CD8-positive, alpha-beta memory T cell (primary cell): ENCODE measurements at regions not wholly inside any gene's neighbourhood (a gene's known extent, or its start where the extent isn't known, plus 50 kb on each side); places are given as distances from the start of the nearest gene placed in this dataset.

Source experiments
- CTCF ChIA-PET: fragments of 350-600 bp; sonication (Branson Sonifier 250); formaldehyde crosslinking; loops from one replicate; lab custom pipeline; 2021; ENCODE audit warnings: antibody characterized with exemption; lab: Charles Lee
- POLR2A ChIA-PET: fragments of 350-600 bp; sonication (Branson Sonifier 250); formaldehyde crosslinking; loops from one replicate; lab custom pipeline; 2021; ENCODE audit warnings: antibody characterized with exemption; lab: Charles Lee
- DNase-seq, 5 donors: peaks; one replicate each; pipeline versions ENCODE4 v3.0.0 to v3.0.0-alpha.2; 2020 to 2022; ENCODE audit warnings: mixed read lengths in 1 of 5
- H3K27ac ChIP-seq: one replicate; pipeline ENCODE4 v1.7.0; 2013; ENCODE audit warnings: low read depth, mild to moderate bottlenecking, low read length, moderate library complexity
- H3K27me3 ChIP-seq: 2 replicates; pipeline ENCODE4 v1.7.0; 2013; ENCODE audit warnings: low read length, mild to moderate bottlenecking; ENCODE audit not compliant: insufficient read depth, poor library complexity, severe bottlenecking
- H3K36me3 ChIP-seq: 2 replicates; pipeline ENCODE4 v1.7.0; 2013; ENCODE audit warnings: mild to moderate bottlenecking, low read length, moderate library complexity; ENCODE audit not compliant: insufficient read depth
- H3K4me1 ChIP-seq: 2 replicates; pipeline ENCODE4 v1.7.0; 2013; ENCODE audit warnings: mild to moderate bottlenecking, low read length, moderate library complexity; ENCODE audit not compliant: insufficient read depth
- H3K4me3 ChIP-seq: 2 replicates; pipeline ENCODE4 v1.7.0; 2013; ENCODE audit warnings: mild to moderate bottlenecking, low read length
- H3K9me3 ChIP-seq: 2 replicates; pipeline ENCODE4 v1.7.0; 2013; ENCODE audit warnings: mild to moderate bottlenecking, low read length
- H3K27ac Mint-ChIP-seq, 8 donors: one replicate each; pipeline ENCODE4 v1.8.0; 2020 to 2021; ENCODE audit warnings: mixed read lengths in 8 of 8, mild to moderate bottlenecking in 6 of 8, inconsistent platforms in 3 of 8, moderate library complexity in 3 of 8
- H3K27me3 Mint-ChIP-seq, 2 donors: one replicate each; pipeline ENCODE4 v1.8.0; 2020 to 2021; ENCODE audit warnings: mixed read lengths in 2 of 2, mild to moderate bottlenecking in 1 of 2, moderate library complexity in 1 of 2
- H3K36me3 Mint-ChIP-seq, 3 donors: one replicate each; pipeline ENCODE4 v1.8.0; 2020 to 2021; ENCODE audit warnings: mixed read lengths in 3 of 3, inconsistent platforms in 1 of 3, mild to moderate bottlenecking in 1 of 3
- H3K4me1 Mint-ChIP-seq, 3 donors: one replicate each; pipeline ENCODE4 v1.8.0; 2020 to 2021; ENCODE audit warnings: mixed read lengths in 3 of 3, inconsistent platforms in 1 of 3, mild to moderate bottlenecking in 1 of 3
- H3K4me3 Mint-ChIP-seq, 7 donors: one replicate each; pipeline ENCODE4 v1.8.0; 2020 to 2021; ENCODE audit warnings: mixed read lengths in 7 of 7, mild to moderate bottlenecking in 6 of 7, moderate library complexity in 4 of 7, inconsistent platforms in 2 of 7
- H3K9me3 Mint-ChIP-seq, 5 donors: one replicate each; pipeline ENCODE4 v1.8.0; 2020 to 2022; ENCODE audit warnings: mixed read lengths in 5 of 5, mild to moderate bottlenecking in 3 of 5, moderate library complexity in 2 of 5, inconsistent platforms in 1 of 5

GRCh38 chr21:24658926-24659325, 948.4 kb downstream of the MRPL39 start:
- no peaks in the 10 kb centered on the region for H3K4me1 Mint-ChIP-seq
- CTCF ChIA-PET: no interaction called here
- H3K9me3 ChIP-seq: no peaks in the 10 kb centered on the region

GRCh38 chr21:24658026-24658425, 949.3 kb downstream of the MRPL39 start:
- Histone ChIP-seq H3K4me3 (no peak overlapping the region), H3K27me3 (no peaks in the 10 kb centered on the region), H3K9me3 (no peaks in the 10 kb centered on the region), H3K4me1 (no peaks in the 10 kb centered on the region), H3K27ac (no peak overlapping the region), H3K36me3 (no peaks in the 10 kb centered on the region)
- peaks cover 0 to 10% (median 3%) of the 10 kb centered on the region in 5 donors for H3K9me3 Mint-ChIP-seq
- no peak overlapping the region for H3K27ac Mint-ChIP-seq
- no peak overlapping the region for H3K4me3 Mint-ChIP-seq
- no peaks in the 10 kb centered on the region for H3K36me3 Mint-ChIP-seq
- no peaks in the 10 kb centered on the region for H3K4me1 Mint-ChIP-seq
- CTCF ChIA-PET: interaction anchor here (0.8 kb wide), 1 partner anchor 12 kb away, joined by 4 read pairs; no protein-coding TSS in a partner anchor
- DNase-seq: no peak
- POLR2A ChIA-PET: no interaction called here
- H3K27me3 Mint-ChIP-seq: no peaks in the 10 kb centered on the region

More at GRCh38 chr21:24658926-24659325, 948.4 kb downstream of the MRPL39 start:
- Histone ChIP-seq H3K27me3 (no peaks in the 10 kb centered on the region), H3K36me3 (no peaks in the 10 kb centered on the region), H3K4me3 (no peak overlapping the region), H3K27ac (no peak overlapping the region), H3K4me1 (no peaks in the 10 kb centered on the region)
- DNase-seq: no peak
- H3K4me3 Mint-ChIP-seq: no peak overlapping the region
- POLR2A ChIA-PET: no interaction called here
- H3K27ac Mint-ChIP-seq: no peak overlapping the region
- peaks cover 0 to 2% of the 10 kb centered on the region in 2 donors for H3K27me3 Mint-ChIP-seq
- H3K9me3 Mint-ChIP-seq: peaks cover 3 to 12% (median 6%) of the 10 kb centered on the region in 5 donors
- no peaks in the 10 kb centered on the region for H3K36me3 Mint-ChIP-seq

- Histone ChIP-seq H3K27ac (no peak overlapping the region), H3K4me1 (no peaks in the 10 kb centered on the region), H3K4me3 (no peak overlapping the region), H3K9me3 (no peaks in the 10 kb centered on the region), H3K36me3 (no peaks in the 10 kb centered on the region), H3K27me3 (no peaks in the 10 kb centered on the region)
- no peak for DNase-seq
- ChIA-PET CTCF (no interaction called here), POLR2A (no interaction called here)
- Mint-ChIP-seq H3K9me3 (peaks cover under 1 to 10% (median 2%) of the 10 kb centered on the region in 5 donors), H3K27ac (no peak overlapping the region), H3K27me3 (no peaks in the 10 kb centered on the region), H3K36me3 (no peaks in the 10 kb centered on the region), H3K4me3 (no peak overlapping the region), H3K4me1 (no peaks in the 10 kb centered on the region)
Measured at GRCh38 chr21:24649691-24650090, 957.6 kb downstream of the MRPL39 start.

DNA sequence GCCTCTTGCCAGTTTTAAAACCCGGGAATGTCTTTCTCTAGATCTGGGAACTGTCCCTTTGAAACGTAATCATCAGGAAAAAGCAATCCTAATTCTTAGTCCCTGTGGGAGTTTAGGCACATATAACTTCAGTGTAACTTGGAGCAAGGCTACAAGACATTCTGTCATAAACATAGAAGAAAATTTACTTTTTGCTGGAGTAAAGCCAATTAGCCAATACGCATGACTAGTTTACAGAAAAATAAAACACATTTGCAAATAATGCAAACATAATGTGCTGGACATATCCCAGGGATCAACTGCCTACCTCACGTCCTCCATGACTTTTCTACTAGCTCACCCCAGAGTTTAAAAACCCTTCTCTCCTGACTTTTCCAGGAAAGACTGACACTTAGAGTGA, 970.6 kb downstream of the MRPL39 start:
- Histone ChIP-seq H3K4me3 (no peak overlapping the region), H3K9me3 (no peaks in the 10 kb centered on the region), H3K36me3 (no peaks in the 10 kb centered on the region), H3K27ac (no peak overlapping the region), H3K27me3 (no peaks in the 10 kb centered on the region), H3K4me1 (no peaks in the 10 kb centered on the region)
- ChIA-PET POLR2A (no interaction called here), CTCF (no interaction called here)
- Mint-ChIP-seq H3K9me3 (peaks cover 0 to 2% (median 2%) of the 10 kb centered on the region in 5 donors), H3K4me3 (no peak overlapping the region), H3K27me3 (no peaks in the 10 kb centered on the region), H3K4me1 (no peaks in the 10 kb centered on the region), H3K36me3 (no peaks in the 10 kb centered on the region), H3K27ac (no peak overlapping the region)
- no peak for DNase-seq

- Mint-ChIP-seq H3K27me3 (no peaks in the 10 kb centered on the region), H3K4me3 (no peak overlapping the region), H3K27ac (no peak overlapping the region), H3K4me1 (no peaks in the 10 kb centered on the region), H3K36me3 (no peaks in the 10 kb centered on the region), H3K9me3 (peaks cover 0 to 2% (median 2%) of the 10 kb centered on the region in 5 donors)
- no peaks in the 10 kb centered on the region for H3K9me3 ChIP-seq
- H3K4me1 ChIP-seq: no peaks in the 10 kb centered on the region
- no peaks in the 10 kb centered on the region for H3K36me3 ChIP-seq
- DNase-seq: no peak
- no peaks in the 10 kb centered on the region for H3K27me3 ChIP-seq
- CTCF ChIA-PET: no interaction called here
- POLR2A ChIA-PET: no interaction called here
- H3K4me3 ChIP-seq: no peak overlapping the region
- no peak overlapping the region for H3K27ac ChIP-seq
Measured at GRCh38 chr21:24634749-24635148, 972.5 kb downstream of the MRPL39 start.

- CTCF ChIA-PET: no interaction called here
- Mint-ChIP-seq H3K36me3 (no peaks in the 10 kb centered on the region), H3K27ac (no peak overlapping the region), H3K4me3 (no peak overlapping the region), H3K27me3 (no peaks in the 10 kb centered on the region), H3K4me1 (no peaks in the 10 kb centered on the region), H3K9me3 (peaks cover 0 to 18% (median 2%) of the 10 kb centered on the region in 5 donors)
- Histone ChIP-seq H3K27me3 (no peaks in the 10 kb centered on the region), H3K4me3 (no peak overlapping the region), H3K4me1 (no peaks in the 10 kb centered on the region), H3K9me3 (no peaks in the 10 kb centered on the region), H3K27ac (no peak overlapping the region), H3K36me3 (no peaks in the 10 kb centered on the region)
- DNase-seq: no peak
- POLR2A ChIA-PET: no interaction called here
Measured at GRCh38 chr21:24628536-24628935, 978.7 kb downstream of the MRPL39 start.

- H3K4me1 ChIP-seq: no peaks in the 10 kb centered on the region
- no peak overlapping the region for H3K27ac Mint-ChIP-seq
- peaks cover 0 to 18% (median 4%) of the 10 kb centered on the region in 5 donors for H3K9me3 Mint-ChIP-seq
- no peaks in the 10 kb centered on the region for H3K36me3 Mint-ChIP-seq
- H3K27me3 ChIP-seq: no peaks in the 10 kb centered on the region
- H3K4me3 Mint-ChIP-seq: no peak overlapping the region
- no peaks in the 10 kb centered on the region for H3K4me1 Mint-ChIP-seq
- no peaks in the 10 kb centered on the region for H3K27me3 Mint-ChIP-seq
- no peaks in the 10 kb centered on the region for H3K36me3 ChIP-seq
- H3K9me3 ChIP-seq: no peaks in the 10 kb centered on the region
- ChIA-PET CTCF (no interaction called here), POLR2A (no interaction called here)
- no peak for DNase-seq
- no peak overlapping the region for H3K4me3 ChIP-seq
- no peak overlapping the region for H3K27ac ChIP-seq
Measured at GRCh38 chr21:24628046-24628445, 979.2 kb downstream of the MRPL39 start.

DNA sequence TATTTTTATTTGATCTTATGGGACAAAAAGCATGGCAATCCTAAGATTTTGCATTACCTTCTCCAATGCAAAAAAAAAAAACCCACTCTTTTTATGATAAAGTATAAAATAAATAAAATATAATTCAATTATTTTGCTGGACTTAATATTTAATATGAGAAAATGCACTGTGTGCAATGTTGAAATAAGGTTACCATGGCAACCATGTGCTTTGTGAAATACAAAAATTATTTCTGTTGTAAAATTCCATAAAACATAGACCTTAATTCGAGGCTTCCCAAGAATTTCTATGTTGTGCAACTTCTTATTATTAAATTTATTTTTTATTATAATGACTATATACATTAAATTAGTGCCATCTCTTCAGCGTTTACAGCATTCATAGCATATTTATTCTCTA, 989.5 kb downstream of the MRPL39 start:
- ChIA-PET POLR2A (no interaction called here), CTCF (no interaction called here)
- peaks cover 0 to 2% of the 10 kb centered on the region in 2 donors for H3K27me3 Mint-ChIP-seq
- Histone ChIP-seq H3K27ac (no peak overlapping the region), H3K4me1 (no peaks in the 10 kb centered on the region), H3K4me3 (no peak overlapping the region), H3K36me3 (no peaks in the 10 kb centered on the region), H3K9me3 (no peaks in the 10 kb centered on the region), H3K27me3 (no peaks in the 10 kb centered on the region)
- no peak overlapping the region for H3K27ac Mint-ChIP-seq
- no peak overlapping the region for H3K4me3 Mint-ChIP-seq
- peaks cover 2 to 5% (median 3%) of the 10 kb centered on the region in 5 donors for H3K9me3 Mint-ChIP-seq
- H3K36me3 Mint-ChIP-seq: no peaks in the 10 kb centered on the region
- no peak for DNase-seq
- H3K4me1 Mint-ChIP-seq: no peaks in the 10 kb centered on the region

- H3K36me3 Mint-ChIP-seq: no peaks in the 10 kb centered on the region
- H3K4me1 Mint-ChIP-seq: no peaks in the 10 kb centered on the region
- Histone ChIP-seq H3K9me3 (no peaks in the 10 kb centered on the region), H3K4me3 (no peak overlapping the region), H3K27me3 (no peaks in the 10 kb centered on the region), H3K36me3 (no peaks in the 10 kb centered on the region), H3K27ac (no peak overlapping the region), H3K4me1 (no peaks in the 10 kb centered on the region)
- ChIA-PET CTCF (no interaction called here), POLR2A (no interaction called here)
- no peak overlapping the region for H3K4me3 Mint-ChIP-seq
- H3K9me3 Mint-ChIP-seq: peaks cover 0 to 9% (median 5%) of the 10 kb centered on the region in 5 donors
- no peak overlapping the region for H3K27ac Mint-ChIP-seq
- DNase-seq: no peak
- no peaks in the 10 kb centered on the region for H3K27me3 Mint-ChIP-seq
Measured at GRCh38 chr21:24594082-24594481, 1013.2 kb downstream of the MRPL39 start.
